Heart left ventricle (tissue), 13 donors: ENCODE measurements at regions not wholly inside any gene's neighbourhood (a gene's known extent, or its start where the extent isn't known, plus 50 kb on each side); places are given as distances from the start of the nearest gene placed in this dataset.

Source experiments
- POLR2A ChIP-seq, 2 donors: fragments of 450-650 bp; IDR thresholded peaks; one replicate each; pipeline ENCODE4 v1.6.1; 2017; ENCODE audit warnings: antibody characterized with exemption in 2 of 2, mild to moderate bottlenecking in 2 of 2, moderate library complexity in 2 of 2
- TF ChIP-seq, protein P1 (sequence below), 12 donors: fragments of 200-600 bp; sonication (generic) in 4 of 12; IDR thresholded peaks; one replicate each; pipeline versions ENCODE4 v1.5.0 to v1.8.0; 2018 to 2022; ENCODE audit warnings: antibody characterized with exemption in 12 of 12, mild to moderate bottlenecking in 5 of 12
- donor health status: ischemic (EF 13 %, LVEDD 7.1; RV severe dilation, severe dysfunction).
- donor health status: DM: no; HTN: yes; CAD: no.
- donor health status: DM: no; HTN: no; CAD: no.
- donor health status: ischemic (EF 25% LVEDD 6.9; RV normal size, moderate dysfunction).
- donor health status: ischemic (EF 25% LVEDD 5.7; RV mildly dilated, moderate dysfunction).
- donor health status: ischemic (EF 35%, LVEDD 5.7; RV mildly dilated, moderate dysfunction).
- donor health status: nonischemic (EF 11% LVEDD 7.7; RV severe dilation, severe dysfunction).
- donor health status: DM: yes; HTN: yes; CAD: no.
- donor health status: PGD.
- donor health status: ischemic (EF 29% LVEDD 5.4; RV normal size, mild dysfunction).
- donor health status: nonischemic (EF 23%, LVEDD 6.1; RV moderate dilation, normal function).

DNA sequence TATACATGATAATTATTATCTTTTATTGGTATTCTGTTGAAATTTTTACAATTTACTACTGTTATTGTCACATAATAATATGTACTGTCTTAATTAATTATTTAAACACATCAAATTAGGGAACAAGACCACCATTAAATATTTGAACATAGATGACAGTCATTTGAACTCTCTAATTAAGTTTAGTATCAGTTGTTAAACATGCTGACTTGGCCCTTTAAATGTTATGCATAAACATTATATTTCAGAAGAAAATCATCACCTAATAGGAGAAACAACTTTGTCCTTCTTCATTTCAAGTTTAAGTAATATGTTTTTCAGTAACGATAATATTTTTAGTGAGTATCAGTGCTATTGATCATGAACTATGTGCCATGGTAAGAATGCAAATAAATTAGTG lies 623.5 kb upstream of the GNPDA2 start:
- TF ChIP-seq, protein P1, sequence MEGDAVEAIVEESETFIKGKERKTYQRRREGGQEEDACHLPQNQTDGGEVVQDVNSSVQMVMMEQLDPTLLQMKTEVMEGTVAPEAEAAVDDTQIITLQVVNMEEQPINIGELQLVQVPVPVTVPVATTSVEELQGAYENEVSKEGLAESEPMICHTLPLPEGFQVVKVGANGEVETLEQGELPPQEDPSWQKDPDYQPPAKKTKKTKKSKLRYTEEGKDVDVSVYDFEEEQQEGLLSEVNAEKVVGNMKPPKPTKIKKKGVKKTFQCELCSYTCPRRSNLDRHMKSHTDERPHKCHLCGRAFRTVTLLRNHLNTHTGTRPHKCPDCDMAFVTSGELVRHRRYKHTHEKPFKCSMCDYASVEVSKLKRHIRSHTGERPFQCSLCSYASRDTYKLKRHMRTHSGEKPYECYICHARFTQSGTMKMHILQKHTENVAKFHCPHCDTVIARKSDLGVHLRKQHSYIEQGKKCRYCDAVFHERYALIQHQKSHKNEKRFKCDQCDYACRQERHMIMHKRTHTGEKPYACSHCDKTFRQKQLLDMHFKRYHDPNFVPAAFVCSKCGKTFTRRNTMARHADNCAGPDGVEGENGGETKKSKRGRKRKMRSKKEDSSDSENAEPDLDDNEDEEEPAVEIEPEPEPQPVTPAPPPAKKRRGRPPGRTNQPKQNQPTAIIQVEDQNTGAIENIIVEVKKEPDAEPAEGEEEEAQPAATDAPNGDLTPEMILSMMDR (IDR thresholded peaks at IDR 0.05), result no peak
- no peak for TF ChIP-seq POLR2A (IDR thresholded peaks at IDR 0.05)
